ENCODE measurements at regions not wholly inside any gene's neighbourhood (a gene's known extent, or its start where the extent isn't known, plus 50 kb on each side); places are given as distances from the start of the nearest gene placed in this dataset.

GRCh38 chr4:167622481-167623240, 388.4 kb upstream of the SPOCK3 start:
- TF ChIP-seq EP300 (conservative IDR thresholded peaks at IDR 0.05; ENCODE audit: poor library complexity, severe bottlenecking) (no peak), POLR2AphosphoS5 (IDR thresholded peaks at IDR 0.05) (no peak), TAF1 (IDR thresholded peaks at IDR 0.05; ENCODE audit: low read depth) (no peak), EZH2 (IDR thresholded peaks at IDR 0.05; ENCODE audit: borderline replicate concordance, insufficient read depth, low read length, poor library complexity, severe bottlenecking) (no peak), RAD21 (conservative IDR thresholded peaks at IDR 0.05) (peak; percentile 54), SMC3 (conservative IDR thresholded peaks at IDR 0.05; ENCODE audit: poor library complexity) (peak; percentile 66), MXI1 (conservative IDR thresholded peaks at IDR 0.05; ENCODE audit: poor library complexity, severe bottlenecking) (no peak)
- TF ChIP-seq, protein P1, sequence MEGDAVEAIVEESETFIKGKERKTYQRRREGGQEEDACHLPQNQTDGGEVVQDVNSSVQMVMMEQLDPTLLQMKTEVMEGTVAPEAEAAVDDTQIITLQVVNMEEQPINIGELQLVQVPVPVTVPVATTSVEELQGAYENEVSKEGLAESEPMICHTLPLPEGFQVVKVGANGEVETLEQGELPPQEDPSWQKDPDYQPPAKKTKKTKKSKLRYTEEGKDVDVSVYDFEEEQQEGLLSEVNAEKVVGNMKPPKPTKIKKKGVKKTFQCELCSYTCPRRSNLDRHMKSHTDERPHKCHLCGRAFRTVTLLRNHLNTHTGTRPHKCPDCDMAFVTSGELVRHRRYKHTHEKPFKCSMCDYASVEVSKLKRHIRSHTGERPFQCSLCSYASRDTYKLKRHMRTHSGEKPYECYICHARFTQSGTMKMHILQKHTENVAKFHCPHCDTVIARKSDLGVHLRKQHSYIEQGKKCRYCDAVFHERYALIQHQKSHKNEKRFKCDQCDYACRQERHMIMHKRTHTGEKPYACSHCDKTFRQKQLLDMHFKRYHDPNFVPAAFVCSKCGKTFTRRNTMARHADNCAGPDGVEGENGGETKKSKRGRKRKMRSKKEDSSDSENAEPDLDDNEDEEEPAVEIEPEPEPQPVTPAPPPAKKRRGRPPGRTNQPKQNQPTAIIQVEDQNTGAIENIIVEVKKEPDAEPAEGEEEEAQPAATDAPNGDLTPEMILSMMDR (IDR thresholded peaks at IDR 0.05; ENCODE audit: poor library complexity, severe bottlenecking), result peak; percentile 59
- TF ChIP-seq, protein P2, sequence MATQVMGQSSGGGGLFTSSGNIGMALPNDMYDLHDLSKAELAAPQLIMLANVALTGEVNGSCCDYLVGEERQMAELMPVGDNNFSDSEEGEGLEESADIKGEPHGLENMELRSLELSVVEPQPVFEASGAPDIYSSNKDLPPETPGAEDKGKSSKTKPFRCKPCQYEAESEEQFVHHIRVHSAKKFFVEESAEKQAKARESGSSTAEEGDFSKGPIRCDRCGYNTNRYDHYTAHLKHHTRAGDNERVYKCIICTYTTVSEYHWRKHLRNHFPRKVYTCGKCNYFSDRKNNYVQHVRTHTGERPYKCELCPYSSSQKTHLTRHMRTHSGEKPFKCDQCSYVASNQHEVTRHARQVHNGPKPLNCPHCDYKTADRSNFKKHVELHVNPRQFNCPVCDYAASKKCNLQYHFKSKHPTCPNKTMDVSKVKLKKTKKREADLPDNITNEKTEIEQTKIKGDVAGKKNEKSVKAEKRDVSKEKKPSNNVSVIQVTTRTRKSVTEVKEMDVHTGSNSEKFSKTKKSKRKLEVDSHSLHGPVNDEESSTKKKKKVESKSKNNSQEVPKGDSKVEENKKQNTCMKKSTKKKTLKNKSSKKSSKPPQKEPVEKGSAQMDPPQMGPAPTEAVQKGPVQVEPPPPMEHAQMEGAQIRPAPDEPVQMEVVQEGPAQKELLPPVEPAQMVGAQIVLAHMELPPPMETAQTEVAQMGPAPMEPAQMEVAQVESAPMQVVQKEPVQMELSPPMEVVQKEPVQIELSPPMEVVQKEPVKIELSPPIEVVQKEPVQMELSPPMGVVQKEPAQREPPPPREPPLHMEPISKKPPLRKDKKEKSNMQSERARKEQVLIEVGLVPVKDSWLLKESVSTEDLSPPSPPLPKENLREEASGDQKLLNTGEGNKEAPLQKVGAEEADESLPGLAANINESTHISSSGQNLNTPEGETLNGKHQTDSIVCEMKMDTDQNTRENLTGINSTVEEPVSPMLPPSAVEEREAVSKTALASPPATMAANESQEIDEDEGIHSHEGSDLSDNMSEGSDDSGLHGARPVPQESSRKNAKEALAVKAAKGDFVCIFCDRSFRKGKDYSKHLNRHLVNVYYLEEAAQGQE (IDR thresholded peaks at IDR 0.05; ENCODE audit: borderline replicate concordance), result no peak

All from neural cell (in vitro differentiated cells).